Stimulated activated CD4-positive, alpha-beta T cell treated with anti-CD3 and anti-CD28 coated beads, Interleukin-15, amount 100 ng/mL, for 48 hours (primary cell): ENCODE measurements at regions not wholly inside any gene's neighbourhood (a gene's known extent, or its start where the extent isn't known, plus 50 kb on each side); places are given as distances from the start of the nearest gene placed in this dataset.
A peak's percentile ranks its signal among the peaks of the same experiment; 100 is the strongest.
"Not testable (repeated sequence)": the region's sequence is repeated elsewhere in the genome, so short reads cannot be mapped to it uniquely, and the experiment has no call there.

ENCODE experiments used
- DNase-seq, 2 donors: peaks; one replicate each; pipeline ENCODE4 v3.0.0-alpha.2; 2020; ENCODE audit warnings: low read depth in 2 of 2

GRCh38 chr1:209173796-209174195 lies 409.7 kb upstream of the CAMK1G start:
- not testable (repeated sequence) for DNase-seq

DNA sequence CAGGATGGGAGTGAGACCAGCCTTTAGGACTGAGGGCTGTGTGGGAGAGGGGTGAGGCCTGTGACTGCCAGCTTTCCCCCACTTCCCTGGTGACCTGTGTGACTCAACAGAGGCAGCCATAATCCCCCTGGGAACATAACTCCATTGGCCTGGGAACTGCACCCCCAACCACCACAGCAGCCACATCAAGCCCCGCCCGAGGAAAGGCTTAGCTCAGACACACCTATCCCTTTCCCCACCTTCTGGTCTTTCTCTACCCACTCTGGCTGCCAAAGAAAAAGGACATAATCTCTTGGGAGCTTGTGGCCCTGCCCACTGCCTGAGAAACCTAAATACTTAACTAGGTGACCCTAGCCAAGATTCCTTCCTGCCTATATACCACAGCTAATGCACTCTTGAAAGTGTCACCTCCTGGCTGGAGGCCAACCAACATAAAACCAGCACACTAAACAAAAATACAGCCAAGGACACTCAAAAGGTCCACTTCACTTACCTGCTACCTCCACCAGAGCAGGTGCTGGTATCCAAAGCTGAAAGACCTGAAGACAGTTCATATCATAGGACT lies 406.6 kb upstream of the CAMK1G start:
- DNase-seq, result no peak

DNA sequence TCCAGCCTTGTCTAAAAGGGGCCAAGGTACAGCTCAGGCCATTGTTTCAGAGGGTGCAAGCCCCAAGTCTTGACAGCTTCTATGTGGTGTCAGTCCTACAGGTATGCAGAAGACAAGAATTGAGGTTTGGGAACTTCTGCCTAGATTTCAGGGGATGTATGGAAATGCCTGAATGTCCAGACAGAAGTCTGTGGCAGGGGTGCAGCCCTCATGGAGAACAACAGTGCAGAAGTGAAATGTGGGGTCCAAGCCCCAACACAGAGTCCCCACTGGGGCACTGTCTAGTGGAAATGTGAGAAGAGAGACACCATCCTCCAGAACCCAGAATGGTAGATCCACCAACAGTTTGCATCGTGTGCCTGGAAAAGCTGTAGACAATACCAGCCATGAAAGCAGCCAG lies 400.3 kb upstream of the CAMK1G start:
- no peak for DNase-seq

GRCh38 chr1:209187589-209187988 lies 395.9 kb upstream of the CAMK1G start:
- DNase-seq, result no peak

GRCh38 chr1:209190591-209191261 lies 392.8 kb upstream of the CAMK1G start:
- no peak for DNase-seq

DNA sequence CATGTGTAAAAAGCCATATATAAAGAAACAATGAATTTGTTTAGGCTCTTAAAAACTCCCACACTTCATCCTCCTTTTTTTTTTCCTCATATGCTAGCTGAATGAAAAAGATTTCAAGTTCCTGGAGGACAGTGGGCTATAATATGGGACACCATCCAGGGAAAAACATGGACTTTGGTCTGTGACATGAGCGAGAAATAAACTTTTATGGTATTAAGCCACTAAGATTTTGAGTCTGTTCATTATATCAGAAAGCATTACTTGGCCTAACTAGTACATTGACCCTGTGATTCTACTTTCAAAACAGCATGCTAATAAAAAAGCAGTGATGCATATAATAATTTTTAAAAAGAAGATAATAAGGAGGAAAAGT lies 392.3 kb upstream of the CAMK1G start:
- DNase-seq, result no peak

DNA sequence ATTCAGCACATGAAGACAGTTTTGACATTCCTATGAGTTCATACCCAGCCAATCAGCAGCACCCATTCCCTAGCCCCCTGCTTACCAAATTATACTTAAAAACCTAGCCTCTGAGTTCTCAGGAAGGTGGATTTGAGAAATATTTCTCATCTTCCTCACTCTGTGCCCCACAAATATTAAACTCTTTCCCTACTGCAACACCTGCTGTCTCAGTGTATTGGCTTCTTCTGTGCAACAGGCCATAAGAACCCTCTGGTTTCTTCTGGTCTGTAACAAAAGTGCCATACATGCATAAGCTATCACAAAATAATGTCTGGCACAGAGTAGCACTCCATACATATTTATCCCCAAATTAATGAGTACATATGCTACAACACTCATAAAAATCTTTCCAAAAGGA lies 387.4 kb upstream of the CAMK1G start:
- DNase-seq, result no peak

GRCh38 chr1:209198961-209199750 lies 384.4 kb upstream of the CAMK1G start:
- DNase-seq, result no peak

DNA sequence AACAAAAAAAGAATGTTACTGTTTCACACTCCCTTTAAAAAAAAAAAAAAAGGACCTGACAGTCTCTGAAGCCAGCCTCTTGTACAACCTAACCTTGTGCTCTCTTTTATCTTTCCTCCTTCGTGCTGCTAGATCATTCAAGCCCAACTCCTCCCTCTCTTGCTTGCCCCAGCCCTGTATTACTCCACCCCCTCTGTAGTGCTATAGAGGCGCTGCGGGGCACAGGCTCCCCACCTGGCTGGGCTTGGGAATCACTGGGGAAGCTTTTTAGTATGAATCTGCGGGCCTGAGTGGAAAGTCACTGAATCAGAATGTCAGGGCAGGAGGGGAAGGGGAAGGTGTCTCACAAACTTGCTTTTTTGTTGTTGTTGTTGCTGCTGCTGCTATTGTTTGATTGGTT lies 383.7 kb upstream of the CAMK1G start:
- DNase-seq, result no peak

- not testable (repeated sequence) for DNase-seq
Measured at GRCh38 chr1:209202321-209202720, 381.2 kb upstream of the CAMK1G start.

DNA sequence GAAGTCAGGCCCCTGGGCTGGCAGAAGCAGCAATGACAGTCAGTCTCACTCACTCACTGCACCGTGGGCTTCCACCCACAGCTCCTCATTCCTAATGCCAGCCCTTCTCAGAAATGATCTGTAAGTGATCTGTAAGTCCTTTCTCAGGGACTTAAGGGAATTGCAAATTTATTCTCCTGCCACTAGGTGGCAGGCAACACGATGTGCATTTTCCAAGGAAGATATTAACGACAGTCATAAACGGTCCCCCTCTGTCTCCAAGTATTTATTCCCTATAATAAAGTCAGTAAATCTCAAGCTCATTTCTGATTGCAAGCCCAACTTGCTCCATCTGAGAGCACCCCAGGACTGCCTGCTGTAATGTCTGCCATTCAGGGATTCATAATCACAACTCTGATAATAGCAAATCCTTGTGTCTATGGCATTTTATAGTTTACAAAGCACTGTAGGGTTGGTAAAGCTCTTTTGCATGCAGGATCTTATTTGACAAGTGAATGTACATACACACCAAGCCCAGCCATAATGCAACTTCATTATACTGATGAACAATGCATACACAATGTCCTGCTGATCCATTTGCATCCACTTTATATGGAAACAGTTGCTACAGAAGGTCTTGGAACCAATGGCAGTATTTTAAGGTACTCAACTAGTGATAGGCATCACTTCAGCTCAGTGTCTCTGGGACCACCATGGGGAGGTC lies 380.5 kb upstream of the CAMK1G start:
- no peak for DNase-seq

GRCh38 chr1:209203533-209203895 lies 380.0 kb upstream of the CAMK1G start:
- no peak for DNase-seq

GRCh38 chr1:209205039-209205438 lies 378.5 kb upstream of the CAMK1G start:
- DNase-seq, result no peak

GRCh38 chr1:209207126-209207700 lies 376.3 kb upstream of the CAMK1G start:
- no peak for DNase-seq

GRCh38 chr1:209207701-209208286 lies 375.7 kb upstream of the CAMK1G start:
- DNase-seq, result peak in 1 of 2 donors; percentile 7

GRCh38 chr1:209208648-209209047 lies 374.9 kb upstream of the CAMK1G start:
- DNase-seq, result no peak

DNA sequence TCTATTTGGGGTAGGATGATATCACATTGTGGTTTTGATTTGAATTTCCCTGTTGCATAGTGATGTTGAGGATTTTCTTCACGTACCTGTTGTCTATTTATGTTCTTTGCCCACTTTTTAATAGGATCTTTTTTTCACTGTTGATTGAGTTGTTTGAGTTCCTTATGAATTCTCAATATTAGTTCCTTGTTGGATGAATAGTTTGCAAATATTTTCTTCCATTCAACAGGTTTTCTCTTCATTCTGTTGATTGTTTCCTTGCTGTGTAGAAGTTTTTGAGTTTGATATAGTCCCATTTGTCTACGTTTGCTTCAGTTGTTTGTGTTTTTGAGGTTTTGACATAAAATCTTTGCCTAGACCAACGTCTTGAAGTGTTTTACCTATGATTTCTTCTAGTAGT lies 369.5 kb upstream of the CAMK1G start:
- DNase-seq, result no peak

GRCh38 chr1:209215826-209216225 lies 367.7 kb upstream of the CAMK1G start:
- DNase-seq, result no peak

DNA sequence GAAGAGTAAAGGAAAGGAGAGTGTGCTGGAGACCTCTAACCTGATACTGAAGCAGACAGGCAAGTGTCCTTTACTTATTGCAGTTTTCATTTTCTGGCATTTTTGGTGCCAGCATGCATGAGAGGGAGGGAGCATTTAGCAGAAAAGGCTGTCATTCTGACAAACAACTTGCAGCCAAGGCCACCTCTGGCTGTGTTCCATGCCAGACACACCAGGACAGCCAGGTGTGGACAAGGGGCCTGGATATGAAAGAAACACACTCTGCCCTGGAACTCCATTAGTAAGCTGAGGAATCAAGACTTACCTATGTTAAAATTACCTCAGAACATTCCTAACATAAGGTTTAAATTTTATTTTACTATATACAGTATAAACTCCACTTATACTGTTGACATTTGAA lies 365.4 kb upstream of the CAMK1G start:
- DNase-seq, result no peak

- no peak for DNase-seq
Measured at GRCh38 chr1:209218981-209219380, 364.5 kb upstream of the CAMK1G start.

- DNase-seq, result no peak
Measured at GRCh38 chr1:209219791-209220524, 363.6 kb upstream of the CAMK1G start.
